WTC11 (cell line): ENCODE measurements at regions not wholly inside any gene's neighbourhood (a gene's known extent, or its start where the extent isn't known, plus 50 kb on each side); places are given as distances from the start of the nearest gene placed in this dataset.

ENCODE experiments used
- ATAC-seq: fragments of 200-7000 bp; cut with Tn5 transposase; 2 replicates; pipeline ENCODE4 v1.10.0; 2021; ENCODE audit warnings: mild to moderate bottlenecking, moderate library complexity
- CTCF ChIA-PET: fragments of 300-600 bp; sonication (Branson Sonifier 250); formaldehyde crosslinking; loops from one replicate; lab custom pipeline; 2021; ENCODE audit warnings: antibody characterized with exemption; lab: Charles Lee
- POLR2A ChIA-PET: fragments of 350-600 bp; sonication (Branson Sonifier 250); formaldehyde crosslinking; loops from one replicate; lab custom pipeline; 2021; ENCODE audit warnings: antibody characterized with exemption; lab: Charles Lee
- DNase-seq: peaks from one replicate; pipeline ENCODE4 v3.0.0; 2021; ENCODE audit warnings: low spot score
- H3K27ac Mint-ChIP-seq: 2 replicates; pipeline ENCODE4 v1.8.0; 2021; ENCODE audit warnings: mixed read lengths
- H3K27me3 Mint-ChIP-seq: 2 replicates; pipeline ENCODE4 v1.8.0; 2021; ENCODE audit warnings: low read depth, mild to moderate bottlenecking, moderate library complexity, mixed read lengths
- H3K36me3 Mint-ChIP-seq: 2 replicates; pipeline ENCODE4 v1.8.0; 2021; ENCODE audit warnings: mixed read lengths
- H3K4me1 Mint-ChIP-seq: 2 replicates; pipeline ENCODE4 v1.8.0; 2022; ENCODE audit warnings: mixed read lengths
- H3K4me3 Mint-ChIP-seq: 2 replicates; pipeline ENCODE4 v1.8.0; 2021; ENCODE audit warnings: mild to moderate bottlenecking, moderate library complexity, mixed read lengths
- H3K9me3 Mint-ChIP-seq: 2 replicates; pipeline ENCODE4 v1.8.0; 2021; ENCODE audit warnings: mixed read lengths
- AFF4 ChIP-seq: sonication (generic); formaldehyde crosslinking; IDR thresholded peaks from 2 replicates; pipeline ENCODE4 v1.8.1; 2023; ENCODE audit warnings: mild to moderate bottlenecking, missing genetic modification reagents, borderline replicate concordance
- CDX4 ChIP-seq: fragments of 250-450 bp; sonication (Bioruptor Pico); IDR thresholded peaks from 2 replicates; pipeline ENCODE4 v1.9.0; 2021; ENCODE audit warnings: moderate library complexity, mild to moderate bottlenecking, inconsistent platforms, borderline replicate concordance
- E2F1 ChIP-seq: sonication (generic); formaldehyde crosslinking; IDR thresholded peaks from 2 replicates; pipeline ENCODE4 v1.8.0; 2022; ENCODE audit warnings: mild to moderate bottlenecking, missing genetic modification reagents
- GRHL2 ChIP-seq: fragments of 250-450 bp; sonication (Bioruptor Pico); IDR thresholded peaks from 2 replicates; pipeline ENCODE4 v1.8.0; 2022; ENCODE audit warnings: mild to moderate bottlenecking, moderate library complexity; ENCODE audit not compliant: insufficient replicate concordance, severe bottlenecking
- NFYB ChIP-seq: sonication (generic); formaldehyde crosslinking; conservative IDR thresholded peaks from 2 replicates; pipeline ENCODE4 v1.8.0; 2022; ENCODE audit warnings: low read depth, missing genetic modification reagents
- NR1H2 ChIP-seq: sonication (generic); formaldehyde crosslinking; IDR thresholded peaks from 2 replicates; pipeline ENCODE4 v1.9.0; 2021; ENCODE audit warnings: mild to moderate bottlenecking, moderate library complexity, missing genetic modification reagents
- STAT6 ChIP-seq: sonication (generic); formaldehyde crosslinking; conservative IDR thresholded peaks from 2 replicates; pipeline ENCODE4 v1.8.1; 2023; ENCODE audit warnings: mild to moderate bottlenecking, low read depth, missing genetic modification reagents, moderate library complexity
- TEAD4 ChIP-seq: sonication (generic); formaldehyde crosslinking; IDR thresholded peaks from 2 replicates; pipeline ENCODE4 v1.8.0; 2022; ENCODE audit warnings: mild to moderate bottlenecking, missing genetic modification reagents
- TP53 ChIP-seq: sonication (generic); formaldehyde crosslinking; IDR thresholded peaks from 2 replicates; pipeline ENCODE4 v1.8.1; 2023; ENCODE audit warnings: mild to moderate bottlenecking, missing genetic modification reagents
- USF1 ChIP-seq: sonication (generic); formaldehyde crosslinking; IDR thresholded peaks from 2 replicates; pipeline ENCODE4 v1.8.0; 2022; ENCODE audit warnings: mild to moderate bottlenecking, missing genetic modification reagents
- ZNF121 ChIP-seq: sonication (generic); formaldehyde crosslinking; IDR thresholded peaks from 2 replicates; pipeline ENCODE4 v1.8.0; 2023; ENCODE audit warnings: missing genetic modification reagents
- ZNF263 ChIP-seq: sonication (generic); formaldehyde crosslinking; IDR thresholded peaks from 2 replicates; pipeline ENCODE4 v1.8.1; 2022; ENCODE audit warnings: low read depth, mild to moderate bottlenecking, moderate library complexity, missing genetic modification reagents
- ZNF416 ChIP-seq: fragments of 250-450 bp; sonication (Bioruptor Pico); IDR thresholded peaks from 2 replicates; pipeline ENCODE4 v1.9.0; 2021; ENCODE audit warnings: mild to moderate bottlenecking, inconsistent platforms
- ZNF423 ChIP-seq: fragments of 250-450 bp; sonication (Bioruptor Pico); IDR thresholded peaks from 2 replicates; pipeline ENCODE4 v2.1.2; 2022; ENCODE audit warnings: mild to moderate bottlenecking, moderate library complexity
- ZNF512 ChIP-seq: sonication (generic); formaldehyde crosslinking; IDR thresholded peaks from 2 replicates; pipeline ENCODE4 v1.8.1; 2022; ENCODE audit warnings: missing genetic modification reagents, borderline replicate concordance

GRCh38 chr6:71119560-71119959 is 162.7 kb upstream of the B3GAT2 start (continued):
- TF ChIP-seq NR1H2 (CRISPR knock-in tag): no peak
- TF ChIP-seq ZNF423: no peak

GRCh38 chr6:71123051-71123450 is 165.6 kb upstream of the OGFRL1 start:
- no peak overlapping the region for H3K27ac Mint-ChIP-seq
- no peak overlapping the region for H3K4me3 Mint-ChIP-seq
- no peak for DNase-seq
- H3K36me3 Mint-ChIP-seq: peaks cover 19% of the 10 kb centered on the region
- ChIA-PET POLR2A (no interaction called here), CTCF (interaction anchor here (0.5 kb wide), 1 partner anchor 79 kb away, joined by 3 read pairs; no protein-coding TSS in a partner anchor)
- no peaks in the 10 kb centered on the region for H3K27me3 Mint-ChIP-seq
- peaks cover 13% of the 10 kb centered on the region for H3K4me1 Mint-ChIP-seq
- ATAC-seq: no peak
- peaks cover 43% of the 10 kb centered on the region for H3K9me3 Mint-ChIP-seq
- TF ChIP-seq TP53 (CRISPR knock-in tag) (no peak), ZNF121 (CRISPR knock-in tag) (no peak), GRHL2 (CRISPR knock-in tag) (no peak), ZNF416 (CRISPR knock-in tag) (no peak), ZNF512 (CRISPR knock-in tag) (no peak), ZNF423 (no peak), E2F1 (no peak), AFF4 (CRISPR knock-in tag) (no peak), USF1 (CRISPR knock-in tag) (no peak), CDX4 (CRISPR knock-in tag) (no peak), TEAD4 (CRISPR knock-in tag) (no peak), NFYB (CRISPR knock-in tag) (no peak), ZNF263 (CRISPR knock-in tag) (no peak), STAT6 (CRISPR knock-in tag) (no peak)
